Ramos (cell line): ENCODE measurements at regions not wholly inside any gene's neighbourhood (a gene's known extent, or its start where the extent isn't known, plus 50 kb on each side); places are given as distances from the start of the nearest gene placed in this dataset.

Source experiments
- in situ Hi-C: fragments of 300-500 bp; cut with MboI; formaldehyde crosslinking; loops from one replicate; pipeline ENCODE4 v1.14.3; 2022; ENCODE audit warnings: low sequenced_read_pairs; ENCODE audit not compliant: unreplicated experiment

- in situ Hi-C loops, result no loop called here
Measured at GRCh38 chr9:118271936-118272335, 567.7 kb downstream of the TLR4 start.

GRCh38 chr9:118273048-118273447 lies 568.8 kb downstream of the TLR4 start:
- in situ Hi-C loops, result no loop called here

DNA sequence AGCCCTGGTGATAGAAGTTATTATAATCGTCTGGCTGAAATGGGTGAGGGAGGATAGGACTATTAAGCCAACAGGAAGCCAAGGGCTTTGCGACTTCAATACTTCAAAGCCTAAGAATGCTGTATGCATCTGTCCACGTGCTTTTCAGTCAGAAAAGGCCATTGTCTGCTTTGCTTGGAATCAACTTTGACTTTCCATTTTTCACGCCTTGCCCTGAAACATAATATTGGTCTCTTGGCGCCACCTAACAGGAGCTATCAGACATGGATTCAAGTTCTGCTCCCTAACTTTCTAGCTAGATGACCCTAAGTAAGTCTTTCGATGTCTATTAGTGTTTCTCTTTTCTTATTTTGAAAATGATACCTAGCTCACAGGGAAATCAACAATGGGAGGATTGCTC lies 572.6 kb downstream of the TLR4 start:
- in situ Hi-C loops, result no loop called here

GRCh38 chr9:118281772-118282171 lies 577.6 kb downstream of the TLR4 start:
- in situ Hi-C loops, result no loop called here

DNA sequence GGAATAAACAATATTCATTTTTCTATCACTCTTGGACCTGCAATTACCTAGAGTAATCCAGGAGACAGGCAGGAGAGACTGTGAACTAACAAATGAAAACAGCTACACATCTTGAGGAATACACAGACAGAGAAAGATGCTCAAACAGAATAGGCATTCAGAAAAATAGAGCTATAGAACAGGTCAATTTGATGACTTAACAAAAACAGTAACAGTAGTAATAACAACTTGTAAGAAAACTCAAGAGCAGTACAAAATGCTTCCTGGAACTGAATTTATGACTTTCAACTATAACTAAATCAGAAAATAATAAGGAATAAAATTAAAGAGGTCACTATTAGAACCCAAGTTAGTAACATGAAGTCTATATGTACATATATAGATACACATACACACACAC lies 579.3 kb downstream of the TLR4 start:
- in situ Hi-C loops, result no loop called here

DNA sequence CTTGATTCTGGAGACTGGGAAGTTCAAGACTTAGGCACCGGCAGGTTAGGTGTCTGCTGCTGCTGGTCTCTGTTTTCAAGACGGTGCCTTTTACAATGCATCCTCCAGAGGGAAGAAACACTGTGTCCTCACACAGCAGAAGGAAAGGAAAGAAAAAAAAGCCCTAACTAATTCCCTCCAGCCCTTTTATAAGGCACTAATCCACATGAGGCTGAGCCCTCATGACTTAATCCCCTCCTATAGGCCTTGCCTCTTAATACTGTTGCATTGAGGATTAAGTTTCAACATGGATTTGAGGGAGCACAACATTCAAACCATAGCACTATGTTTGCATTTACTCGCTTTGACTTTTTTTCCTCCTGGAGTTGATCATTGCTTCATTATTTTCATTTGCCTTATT lies 585.9 kb downstream of the TLR4 start:
- in situ Hi-C loops, result no loop called here

GRCh38 chr9:118295413-118295812 lies 591.2 kb downstream of the TLR4 start:
- in situ Hi-C loops, result no loop called here

GRCh38 chr9:118302721-118303120 lies 598.5 kb downstream of the TLR4 start:
- in situ Hi-C loops, result no loop called here

DNA sequence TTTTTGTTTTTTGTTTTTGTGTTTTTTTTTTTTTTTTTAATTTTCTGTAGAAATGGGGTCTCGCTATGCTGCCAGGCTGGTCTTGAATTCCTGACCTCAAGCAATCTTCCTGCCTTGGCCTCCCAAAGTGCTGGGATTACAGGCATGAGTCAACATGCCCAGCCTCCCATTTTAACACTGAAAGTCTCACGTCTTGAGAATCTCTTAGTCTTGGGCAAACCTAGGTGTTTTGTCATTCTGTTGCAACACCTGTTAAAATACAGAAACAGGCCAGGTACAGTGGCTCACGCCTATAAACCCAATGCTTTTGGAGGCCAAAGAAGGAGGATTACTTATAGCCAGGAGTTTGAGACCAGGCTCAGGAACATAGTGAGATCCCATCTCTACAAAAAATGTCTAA lies 599.0 kb downstream of the TLR4 start:
- in situ Hi-C loops, result no loop called here

GRCh38 chr9:118305331-118305730 lies 601.1 kb downstream of the TLR4 start:
- in situ Hi-C loops, result no loop called here

- in situ Hi-C loops, result no loop called here
Measured at GRCh38 chr9:118306801-118307200, 602.6 kb downstream of the TLR4 start.

- in situ Hi-C loops, result no loop called here
Measured at GRCh38 chr9:118313965-118314364, 609.8 kb downstream of the TLR4 start.

DNA sequence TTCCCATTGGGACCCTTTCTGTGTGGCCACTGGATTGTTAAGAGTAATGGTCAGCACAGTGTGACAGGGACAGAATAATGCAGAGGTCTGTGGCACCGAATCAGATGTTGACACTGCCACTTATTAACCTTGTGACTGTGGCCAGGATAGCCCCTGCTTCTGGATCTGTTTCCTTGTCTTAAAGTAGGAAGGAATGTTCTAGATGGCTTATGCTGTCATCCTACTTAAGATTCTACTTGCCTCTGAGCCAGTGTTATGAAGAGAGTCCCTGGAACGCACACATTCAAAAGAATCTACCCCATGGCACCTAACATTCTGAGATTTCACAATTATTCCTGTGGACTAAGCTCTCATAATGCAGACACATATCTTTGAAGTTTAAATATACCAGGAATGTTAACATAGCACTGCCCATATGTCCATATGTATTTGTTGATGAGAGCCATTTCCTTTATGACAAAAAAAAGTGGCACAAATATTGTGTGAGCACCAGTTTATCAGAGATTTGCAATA lies 612.7 kb downstream of the TLR4 start:
- in situ Hi-C loops, result no loop called here

GRCh38 chr9:118318770-118319431 lies 614.7 kb downstream of the TLR4 start:
- in situ Hi-C loops, result no loop called here

DNA sequence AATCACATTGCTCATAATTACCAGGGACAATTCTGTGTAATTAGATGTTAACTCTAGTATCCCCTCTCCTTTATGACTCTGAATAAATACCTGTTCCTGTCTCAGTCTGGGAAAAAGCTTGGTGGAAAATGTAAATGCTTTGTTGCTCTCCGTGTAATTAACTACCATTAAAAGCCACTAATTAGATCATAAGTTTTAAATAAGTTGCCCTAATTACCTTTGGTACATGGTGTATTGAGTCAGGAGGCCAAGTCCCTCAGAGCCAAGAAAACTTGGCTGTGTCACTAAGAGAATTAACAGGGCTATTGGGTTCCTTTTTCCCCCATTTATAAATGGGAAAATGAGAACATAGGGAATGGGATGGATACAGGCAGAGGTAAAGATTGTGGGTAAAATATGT lies 617.6 kb downstream of the TLR4 start:
- in situ Hi-C loops, result no loop called here

DNA sequence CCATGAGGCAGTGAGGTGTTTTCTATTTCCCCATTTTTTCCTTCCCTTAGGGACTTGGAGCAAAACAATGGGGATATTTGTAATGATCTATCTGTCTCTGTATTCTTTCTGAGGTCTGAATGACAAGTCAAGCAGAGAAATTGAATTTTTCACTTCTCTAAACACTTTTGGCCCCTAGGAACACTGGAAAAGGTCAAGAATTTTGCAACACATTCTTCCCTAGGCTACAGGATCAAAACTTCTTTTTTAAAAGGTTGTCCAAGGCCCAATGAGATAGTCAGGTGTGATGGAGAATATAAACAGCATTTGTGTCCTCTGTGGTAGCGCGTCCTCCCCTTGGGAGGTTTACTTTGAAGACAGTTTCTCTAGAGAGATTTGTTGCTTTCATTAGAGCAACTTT lies 620.5 kb downstream of the TLR4 start:
- in situ Hi-C loops, result no loop called here

GRCh38 chr9:118325757-118326156 lies 621.6 kb downstream of the TLR4 start:
- in situ Hi-C loops, result no loop called here

DNA sequence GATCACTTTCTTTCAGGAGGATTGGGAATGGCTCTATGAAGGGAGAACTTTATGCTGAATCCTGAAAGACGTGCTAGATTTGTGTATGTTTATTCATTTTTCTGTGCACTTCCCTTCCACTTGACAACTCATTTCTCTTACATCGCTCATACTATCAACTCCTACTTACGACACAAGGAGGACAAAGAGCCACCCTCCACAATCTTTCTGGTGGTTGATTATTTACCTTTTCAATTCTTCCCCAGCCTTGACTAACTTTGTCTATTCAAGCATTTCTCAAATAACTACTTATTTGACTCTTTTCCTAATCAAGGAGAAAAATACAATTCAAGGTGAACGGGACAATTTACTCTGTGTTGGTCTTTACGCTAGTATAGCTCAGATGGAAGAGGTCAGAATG lies 622.1 kb downstream of the TLR4 start:
- in situ Hi-C loops, result no loop called here

- in situ Hi-C loops, result no loop called here
Measured at GRCh38 chr9:118330191-118330986, 626.2 kb downstream of the TLR4 start.

DNA sequence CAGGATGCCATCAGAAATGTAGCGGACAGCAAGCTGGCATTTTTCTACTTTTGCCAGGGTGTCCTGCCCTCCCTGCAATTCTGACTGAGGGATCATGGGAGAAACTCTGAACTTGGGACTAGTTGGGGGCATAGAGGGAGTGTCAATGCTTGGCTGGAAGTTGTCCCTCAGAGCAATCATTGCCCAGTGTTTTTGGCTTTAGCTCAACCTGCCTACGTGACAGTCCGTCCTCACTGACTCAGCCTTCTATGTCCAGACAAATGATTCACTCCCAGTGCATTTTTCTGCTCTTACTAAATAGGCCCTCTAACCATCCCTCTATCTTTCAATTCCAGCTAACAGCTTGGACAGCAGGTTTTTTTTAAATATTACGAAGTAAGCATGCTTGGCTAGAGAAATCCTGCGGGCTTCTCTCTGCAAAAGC lies 627.4 kb downstream of the TLR4 start:
- in situ Hi-C loops, result no loop called here

DNA sequence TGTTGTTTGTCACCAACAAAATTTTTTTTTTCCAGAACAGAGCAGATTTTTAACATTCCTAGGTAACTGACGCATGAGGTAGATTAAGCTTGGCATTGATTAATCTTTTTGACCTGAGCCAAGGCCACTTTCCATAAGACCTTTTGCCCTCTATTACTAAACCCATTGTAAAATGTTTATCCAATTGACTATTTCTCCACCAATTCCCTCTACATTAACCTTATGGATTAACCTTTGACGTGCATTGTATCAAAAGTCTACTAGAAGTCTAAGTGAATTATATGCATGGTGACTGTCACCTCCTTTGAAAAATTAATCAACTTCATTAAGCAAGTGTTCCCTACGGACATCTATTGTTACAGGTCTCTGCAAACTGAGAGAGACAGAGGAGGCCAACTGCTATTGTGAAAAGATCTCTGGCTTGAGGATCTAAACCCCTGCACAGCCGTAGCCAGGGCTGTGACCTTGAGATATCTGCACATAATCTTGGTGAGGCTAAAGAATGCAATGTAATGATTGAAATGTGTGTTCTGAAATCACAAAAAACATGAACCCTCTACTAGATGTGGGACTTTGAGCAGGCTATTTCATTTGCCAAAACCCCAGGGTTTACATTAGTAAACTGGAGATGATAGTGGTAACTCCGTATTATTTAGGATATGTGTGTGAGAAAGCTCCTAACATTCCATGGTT lies 632.2 kb downstream of the TLR4 start:
- in situ Hi-C loops, result no loop called here
